A549 (cell line): ENCODE measurements at regions not wholly inside any gene's neighbourhood (a gene's known extent, or its start where the extent isn't known, plus 50 kb on each side); places are given as distances from the start of the nearest gene placed in this dataset.

Experiments used
- ATAC-seq, 2 experiments: fragments of 200-7000 bp in 1 of 2; fragments of >200 bp in 1 of 2; cut with Nextera tagmentation in 1 of 2; cut with Tn5 transposase in 1 of 2; 3 replicates each; pipeline versions ENCODE4 v1.8.0 to v1.9.1; 2018 to 2020; ENCODE audit warnings: mild to moderate bottlenecking in 1 of 2, moderate library complexity in 1 of 2
- CTCF ChIA-PET: fragments of 300-600 bp; sonication (Branson Sonifier 250); formaldehyde crosslinking; extraction: SDS; loops from one replicate; lab custom pipeline; 2021; ENCODE audit warnings: antibody characterized with exemption, inconsistent platforms; lab: Yijun Ruan, JAX
- POLR2A ChIA-PET: fragments of 350-600 bp; formaldehyde crosslinking; extraction: SDS; loops from one replicate; lab custom pipeline; 2021; ENCODE audit warnings: antibody characterized with exemption, inconsistent platforms; lab: Yijun Ruan, JAX
- DNase-seq, 2 experiments: peaks; one replicate each; pipeline versions ENCODE4 v3.0.0 to v3.0.0-alpha.2; 2011 to 2016; ENCODE audit warnings: low read depth in 1 of 2, low spot score in 1 of 2
- FAIRE-seq: peaks from 2 replicates; lab custom pipeline; 2011; peaks lifted over from hg19 to GRCh38; lab: Jason Lieb, UNC
- H3K27ac ChIP-seq, 2 experiments: fragments of >200 bp; sonication (Bioruptor Twin); formaldehyde crosslinking; 3 replicates each; pipeline ENCODE4 v1.5.1; 2016 to 2017
- H3K4me1 ChIP-seq: fragments of >200 bp; sonication (Bioruptor Twin); formaldehyde crosslinking; 3 replicates; pipeline ENCODE4 v1.6.1; 2016
- H3K4me2 ChIP-seq: fragments of >200 bp; sonication (Bioruptor Twin); formaldehyde crosslinking; 3 replicates; pipeline ENCODE4 v1.6.1; 2016
- H3K4me3 ChIP-seq: fragments of >200 bp; sonication (Bioruptor Twin); formaldehyde crosslinking; 3 replicates; pipeline ENCODE4 v1.5.1; 2016
- H3K9me3 ChIP-seq: fragments of >200 bp; sonication (Bioruptor Twin); formaldehyde crosslinking; 3 replicates; pipeline ENCODE4 v1.6.1; 2016
- BHLHE40 ChIP-seq: IDR thresholded peaks from 2 replicates; pipeline ENCODE4 v1.6.1; 2012; ENCODE audit warnings: low read depth, low read length, inconsistent platforms
- CTCF ChIP-seq: fragments of >200 bp; sonication (Bioruptor Twin); formaldehyde crosslinking; IDR thresholded peaks from 3 replicates; pipeline ENCODE4 v1.5.1; 2016
- EHF ChIP-seq: fragments of 250-450 bp; sonication (Bioruptor Pico); IDR thresholded peaks from 2 replicates; pipeline ENCODE4 v1.5.0; 2020; ENCODE audit warnings: mild to moderate bottlenecking
- EP300 ChIP-seq, 2 experiments: fragments of >200 bp; sonication (Bioruptor Twin); formaldehyde crosslinking; IDR thresholded peaks; 2 replicates in 1 of 2; 3 replicates in 1 of 2; pipeline ENCODE4 v1.6.1; 2016 to 2017
- ESRRA ChIP-seq: fragments of 150-350 bp; IDR thresholded peaks from 2 replicates; pipeline ENCODE4 v1.6.1; 2014; ENCODE audit warnings: mild to moderate bottlenecking, low read length, borderline replicate concordance
- FOXS1 ChIP-seq: fragments of 250-450 bp; sonication (Bioruptor Pico); IDR thresholded peaks from 2 replicates; pipeline ENCODE4 v1.5.0; 2020; ENCODE audit warnings: mild to moderate bottlenecking, moderate library complexity
- HDAC2 ChIP-seq: fragments of 200-600 bp; sonication (generic); IDR thresholded peaks from 2 replicates; pipeline ENCODE4 v1.6.1; 2016
- HEYL ChIP-seq: fragments of 250-450 bp; sonication (Bioruptor Pico); IDR thresholded peaks from 2 replicates; pipeline ENCODE4 v1.8.0; 2021; ENCODE audit warnings: mild to moderate bottlenecking, moderate library complexity
- HOXA7 ChIP-seq: fragments of 250-450 bp; sonication (Bioruptor Pico); IDR thresholded peaks from 2 replicates; pipeline ENCODE4 v1.5.0; 2020; ENCODE audit warnings: mild to moderate bottlenecking, moderate library complexity
- HOXB5 ChIP-seq: fragments of 250-450 bp; sonication (Bioruptor Pico); IDR thresholded peaks from 2 replicates; pipeline ENCODE4 v1.5.0; 2020; ENCODE audit warnings: mild to moderate bottlenecking, moderate library complexity
- JUN ChIP-seq, 2 experiments: fragments of >200 bp; sonication (Bioruptor Twin); formaldehyde crosslinking; IDR thresholded peaks; 2 replicates in 1 of 2; 3 replicates in 1 of 2; pipeline ENCODE4 v1.6.1; 2016 to 2017
- MYC ChIP-seq: IDR thresholded peaks from 2 replicates; pipeline ENCODE4 v1.6.1; 2012; ENCODE audit warnings: mild to moderate bottlenecking, inconsistent platforms, low read length, improper control_type of control experiment, borderline replicate concordance
- NFE2L2 ChIP-seq: fragments of 150-350 bp; conservative IDR thresholded peaks from 2 replicates; pipeline ENCODE4 v1.6.1; 2014; ENCODE audit warnings: low read length
- NPAS2 ChIP-seq: fragments of 250-450 bp; sonication (Bioruptor Pico); IDR thresholded peaks from 2 replicates; pipeline ENCODE4 v1.8.0; 2022; ENCODE audit warnings: mild to moderate bottlenecking, moderate library complexity, borderline replicate concordance
- NR3C1 ChIP-seq: fragments of >200 bp; sonication (Bioruptor Twin); formaldehyde crosslinking; IDR thresholded peaks from 3 replicates; pipeline ENCODE4 v1.6.1; 2017
- PBX3 ChIP-seq: IDR thresholded peaks from 2 replicates; pipeline ENCODE4 v1.6.1; 2012
- PHF8 ChIP-seq: fragments of 200-600 bp; sonication (generic); IDR thresholded peaks from 2 replicates; pipeline ENCODE4 v1.6.1; 2016; ENCODE audit warnings: low read depth, mild to moderate bottlenecking, antibody characterized with exemption, moderate library complexity, borderline replicate concordance
- POLR2A ChIP-seq: IDR thresholded peaks from 2 replicates; pipeline ENCODE4 v1.6.1; 2012; ENCODE audit warnings: mild to moderate bottlenecking, low read length
- RAD21 ChIP-seq, 2 experiments: fragments of >200 bp in 1 of 2; sonication (Bioruptor Twin) in 1 of 2; formaldehyde crosslinking in 1 of 2; IDR thresholded peaks in 1 of 2; conservative IDR thresholded peaks in 1 of 2; 2 replicates in 1 of 2; 3 replicates in 1 of 2; pipeline ENCODE4 v1.6.1; 2012 to 2018; ENCODE audit warnings: inconsistent platforms in 1 of 2
- RNF2 ChIP-seq: fragments of 200-600 bp; sonication (generic); IDR thresholded peaks from 2 replicates; pipeline ENCODE4 v1.6.1; 2016; ENCODE audit warnings: low read depth, mild to moderate bottlenecking, antibody characterized with exemption, moderate library complexity, borderline replicate concordance
- SMC3 ChIP-seq: fragments of >200 bp; sonication (Bioruptor Twin); formaldehyde crosslinking; IDR thresholded peaks from 3 replicates; pipeline ENCODE4 v1.6.1; 2018; ENCODE audit warnings: inconsistent platforms
- TFCP2L1 ChIP-seq: fragments of 250-450 bp; sonication (Bioruptor Pico); IDR thresholded peaks from 2 replicates; pipeline ENCODE4 v1.5.0; 2021; ENCODE audit warnings: mild to moderate bottlenecking
- ZFP36 ChIP-seq: fragments of 450-650 bp; IDR thresholded peaks from 2 replicates; pipeline ENCODE4 v1.6.1; 2014; ENCODE audit warnings: borderline replicate concordance; ENCODE audit not compliant: partially characterized antibody
- ZNF302 ChIP-seq: fragments of 250-450 bp; sonication (Bioruptor Pico); IDR thresholded peaks from 2 replicates; pipeline ENCODE4 v1.9.0; 2021; ENCODE audit warnings: inconsistent platforms, mild to moderate bottlenecking, moderate library complexity
- WGBS: methylation state at CpG from one replicate; pipeline ENCODE4 v1.1.6; 2017; ENCODE audit errors: missing lambda C conversion rate; 5-methylcytosine and 5-hydroxymethylcytosine counted together
- TF ChIP-seq, protein P1 (sequence below): IDR thresholded peaks from 2 replicates; pipeline ENCODE4 v1.6.1; 2012
- TF ChIP-seq, protein P2 (sequence below): fragments of 250-450 bp; sonication (Bioruptor Pico); IDR thresholded peaks from 2 replicates; pipeline ENCODE4 v1.5.0; 2021; ENCODE audit warnings: mild to moderate bottlenecking, moderate library complexity, borderline replicate concordance
- TF ChIP-seq, protein P3 (sequence below): fragments of 150-350 bp; IDR thresholded peaks from 2 replicates; pipeline ENCODE4 v1.6.1; 2014; ENCODE audit warnings: low read depth, mild to moderate bottlenecking, low read length

- Histone ChIP-seq H3K4me2 (no peak overlapping the region), H3K4me1 (peaks cover 31% of the 10 kb centered on the region), H3K9me3 (no peaks in the 10 kb centered on the region), H3K27ac (peak overlapping the region; percentile 19 to 51; a peak in 4 of 6 replicates), H3K4me3 (no peak overlapping the region)
- DNase-seq, result no peak
- whole genome bisulfite sequencing, result 93% methylated on average over 3 of the region's 3 CpGs
- TF ChIP-seq ESRRA (no peak), HOXB5 (CRISPR knock-in tag) (no peak), SMC3 (no peak), EP300 (IDR thresholded peaks at IDR 0.05) (no peak), CTCF (no peak), NR3C1 (no peak), POLR2A (no peak), HEYL (CRISPR knock-in tag) (no peak), HOXA7 (no peak), MYC (no peak), PBX3 (no peak), JUN (IDR thresholded peaks at IDR 0.05) (no peak)
- TF ChIP-seq, protein P1, sequence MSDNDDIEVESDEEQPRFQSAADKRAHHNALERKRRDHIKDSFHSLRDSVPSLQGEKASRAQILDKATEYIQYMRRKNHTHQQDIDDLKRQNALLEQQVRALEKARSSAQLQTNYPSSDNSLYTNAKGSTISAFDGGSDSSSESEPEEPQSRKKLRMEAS, result no peak
- no peak for ATAC-seq
- CTCF ChIA-PET, result interaction anchor here (0.7 to 1.9 kb wide), 3 partner anchors 21 to 755 kb away, joined by 3 to 4 read pairs (median 4); no protein-coding TSS in a partner anchor
- POLR2A ChIA-PET, result no interaction called here
- FAIRE-seq, result no peak
Observed at GRCh38 chr5:173785866-173786265, 102.3 kb upstream of the CPEB4 start.

- Histone ChIP-seq H3K4me3 (no peak overlapping the region), H3K4me2 (no peak overlapping the region), H3K27ac (peak overlapping the region; percentile 15 to 51; a peak in 4 of 6 replicates), H3K9me3 (no peaks in the 10 kb centered on the region), H3K4me1 (peaks cover 24% of the 10 kb centered on the region)
- ATAC-seq (no peak), FAIRE-seq (no peak), DNase-seq (no peak)
- ChIA-PET CTCF (interaction anchor here (0.7 to 1.9 kb wide), 4 partner anchors 20 to 755 kb away, joined by 3 to 4 read pairs (median 4); no protein-coding TSS in a partner anchor), POLR2A (no interaction called here)
- 96% methylated on average over 10 of the region's 10 CpGs for WGBS
- TF ChIP-seq MYC, result no peak
- TF ChIP-seq PHF8, result no peak
- no peak for TF ChIP-seq FOXS1 (CRISPR knock-in tag)
- no peak for TF ChIP-seq EHF
- no peak for TF ChIP-seq NFE2L2
- no peak for TF ChIP-seq RAD21 (conservative IDR thresholded peaks at IDR 0.05 in 1 of 2, IDR thresholded peaks at IDR 0.05 in 1 of 2)
- no peak for TF ChIP-seq RNF2
- TF ChIP-seq, protein P2, sequence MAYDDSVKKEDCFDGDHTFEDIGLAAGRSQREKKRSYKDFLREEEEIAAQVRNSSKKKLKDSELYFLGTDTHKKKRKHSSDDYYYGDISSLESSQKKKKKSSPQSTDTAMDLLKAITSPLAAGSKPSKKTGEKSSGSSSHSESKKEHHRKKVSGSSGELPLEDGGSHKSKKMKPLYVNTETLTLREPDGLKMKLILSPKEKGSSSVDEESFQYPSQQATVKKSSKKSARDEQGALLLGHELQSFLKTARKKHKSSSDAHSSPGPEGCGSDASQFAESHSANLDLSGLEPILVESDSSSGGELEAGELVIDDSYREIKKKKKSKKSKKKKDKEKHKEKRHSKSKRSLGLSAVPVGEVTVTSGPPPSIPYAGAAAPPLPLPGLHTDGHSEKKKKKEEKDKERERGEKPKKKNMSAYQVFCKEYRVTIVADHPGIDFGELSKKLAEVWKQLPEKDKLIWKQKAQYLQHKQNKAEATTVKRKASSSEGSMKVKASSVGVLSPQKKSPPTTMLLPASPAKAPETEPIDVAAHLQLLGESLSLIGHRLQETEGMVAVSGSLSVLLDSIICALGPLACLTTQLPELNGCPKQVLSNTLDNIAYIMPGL (CRISPR knock-in tag), result no peak
- no peak for TF ChIP-seq ZNF302 (CRISPR knock-in tag)
- TF ChIP-seq TFCP2L1, result no peak
- TF ChIP-seq, protein P3, sequence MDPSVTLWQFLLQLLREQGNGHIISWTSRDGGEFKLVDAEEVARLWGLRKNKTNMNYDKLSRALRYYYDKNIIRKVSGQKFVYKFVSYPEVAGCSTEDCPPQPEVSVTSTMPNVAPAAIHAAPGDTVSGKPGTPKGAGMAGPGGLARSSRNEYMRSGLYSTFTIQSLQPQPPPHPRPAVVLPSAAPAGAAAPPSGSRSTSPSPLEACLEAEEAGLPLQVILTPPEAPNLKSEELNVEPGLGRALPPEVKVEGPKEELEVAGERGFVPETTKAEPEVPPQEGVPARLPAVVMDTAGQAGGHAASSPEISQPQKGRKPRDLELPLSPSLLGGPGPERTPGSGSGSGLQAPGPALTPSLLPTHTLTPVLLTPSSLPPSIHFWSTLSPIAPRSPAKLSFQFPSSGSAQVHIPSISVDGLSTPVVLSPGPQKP, result no peak
- no peak for TF ChIP-seq BHLHE40
- TF ChIP-seq HDAC2, result no peak
- TF ChIP-seq NPAS2 (CRISPR knock-in tag), result no peak
- TF ChIP-seq ZFP36, result no peak
Observed at GRCh38 chr5:173786286-173787187, 101.6 kb upstream of the CPEB4 start.
